ENCODE measurements at regions not wholly inside any gene's neighbourhood (a gene's known extent, or its start where the extent isn't known, plus 50 kb on each side); places are given as distances from the start of the nearest gene placed in this dataset.

GRCh38 chr15:60090747-60091146 is 86.6 kb downstream of the FOXB1 start:
- H4K8ac ChIP-seq (replicated peaks; ENCODE audit: insufficient read length, low read depth, low read length): no peak overlapping the region
- no peak overlapping the region for H4K5ac ChIP-seq (ENCODE audit: insufficient read length, low read depth, low read length)
- no CpG with 5 or more reads among the region's 3 CpGs for WGBS (ENCODE audit: extremely low coverage, insufficient read length, low lambda C conversion rate)

More at GRCh38 chr15:60090747-60091146, 86.6 kb downstream of the FOXB1 start:
- Histone ChIP-seq H3K9me3 (ENCODE audit: control insufficient read depth, low read depth, low read length) (no peaks in the 10 kb centered on the region), H3K79me2 (ENCODE audit: insufficient read depth, low read length) (no peaks in the 10 kb centered on the region), H3K4me2 (ENCODE audit: insufficient read depth, insufficient read length, low read length) (no peak overlapping the region), H2BK120ac (ENCODE audit: low read depth, low read length, poor library complexity, severe bottlenecking) (no peak overlapping the region), H3K18ac (ENCODE audit: insufficient read length, low read depth, low read length) (no peak overlapping the region), H3K23ac (ENCODE audit: insufficient read length, low read depth, low read length) (no peak overlapping the region), H3T11ph (ENCODE audit: low read length) (no peak overlapping the region), H3K4ac (ENCODE audit: low read depth, low read length) (no peak overlapping the region), H3K14ac (ENCODE audit: insufficient read depth, low read length) (no peak overlapping the region), H3K27ac (ENCODE audit: insufficient read length, low read depth, low read length) (no peak overlapping the region), H4K91ac (ENCODE audit: insufficient read length, low read depth, low read length) (no peak overlapping the region), H3K9ac (ENCODE audit: extremely low read depth, insufficient read length, low read length) (no peak overlapping the region), H2BK15ac (ENCODE audit: low read depth, low read length) (no peak overlapping the region), H4K20me1 (ENCODE audit: control insufficient read depth, insufficient read depth, insufficient read length) (no peaks in the 10 kb centered on the region), H3K4me1 (ENCODE audit: insufficient read depth, low read length) (peaks cover 3% of the 10 kb centered on the region; the same call in 1 of the 2 replicates), H2AK5ac (ENCODE audit: insufficient read length, low read length) (no peak overlapping the region), H2AFZ (ENCODE audit: low read length) (no peak overlapping the region), H3K56ac (ENCODE audit: insufficient read length, low read depth, low read length) (no peak overlapping the region), H2BK12ac (ENCODE audit: insufficient read length, low read depth, low read length) (no peak overlapping the region), H3K27me3 (ENCODE audit: insufficient read depth, low read length) (peaks cover 2% of the 10 kb centered on the region; the same call in 1 of the 2 replicates), H3K79me1 (ENCODE audit: insufficient read depth, low read depth, low read length, poor library complexity, severe bottlenecking) (no peaks in the 10 kb centered on the region), H3K23me2 (ENCODE audit: insufficient read length, low read depth, low read length, poor library complexity, severe bottlenecking) (no peaks in the 10 kb centered on the region), H2BK5ac (ENCODE audit: insufficient read length, low read length) (no peak overlapping the region), H2BK20ac (ENCODE audit: low read depth, low read length, poor library complexity, severe bottlenecking) (no peak overlapping the region)
- Mint-ChIP-seq H3K27ac (no peak overlapping the region; a peak in 1 of 7 replicates), H3K4me3 (no peak overlapping the region), H3K27me3 (ENCODE audit: low read depth) (peaks cover 4% of the 10 kb centered on the region; the same call in 1 of the 2 replicates), H3K4me1 (peaks cover 20% of the 10 kb centered on the region in 2 experiments), H3K9me3 (no peaks in the 10 kb centered on the region; a peak in 2 of 5 replicates), H3K36me3 (ENCODE audit: insufficient read depth in 1 of 3, low read depth in 3 of 3) (peaks cover 0 to 1% (median 0%) of the 10 kb centered on the region in 3 experiments; a peak in 3 of 7 replicates)
- DNase-seq: no peak
- no peak for TF ChIP-seq CTCF (conservative IDR thresholded peaks at IDR 0.05)

Measured in H9 (cell line).